Amniotic stem cell (primary cell): ENCODE measurements at regions not wholly inside any gene's neighbourhood (a gene's known extent, or its start where the extent isn't known, plus 50 kb on each side); places are given as distances from the start of the nearest gene placed in this dataset.
"Not testable (repeated sequence)": the region's sequence is repeated elsewhere in the genome, so short reads cannot be mapped to it uniquely, and the experiment has no call there.

Experiments
- DNase-seq: peaks from one replicate; lab custom pipeline; 2025; lab: John Stamatoyannopoulos, UW

DNA sequence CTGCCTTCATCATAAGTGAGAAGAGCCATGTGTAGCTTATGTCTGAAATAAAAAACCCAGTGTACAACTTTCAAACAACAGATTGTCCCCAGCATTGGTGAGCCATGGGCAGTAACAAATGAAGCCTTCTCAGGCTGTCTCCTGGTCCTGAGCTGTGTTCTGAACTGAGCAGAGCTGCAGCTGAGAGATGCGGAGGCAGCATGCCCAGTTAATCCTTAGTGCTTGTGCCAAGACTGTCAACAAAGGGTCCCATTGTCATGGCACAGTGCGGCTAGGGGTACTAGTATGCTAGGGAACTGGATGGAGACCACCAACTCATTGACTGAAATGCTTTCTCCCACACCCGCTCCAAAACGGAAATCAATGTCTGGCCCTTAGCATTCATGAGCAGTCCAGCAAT lies 154.3 kb downstream of the RMST start:
- no peak for DNase-seq

- no peak for DNase-seq
Observed at GRCh38 chr12:97628962-97629361, 166.4 kb downstream of the RMST start.

GRCh38 chr12:97629382-97629781 lies 166.8 kb downstream of the RMST start:
- no peak for DNase-seq

GRCh38 chr12:97630356-97630755 lies 167.8 kb downstream of the RMST start:
- no peak for DNase-seq

- DNase-seq: no peak
Observed at GRCh38 chr12:97630875-97631274, 168.3 kb downstream of the RMST start.

GRCh38 chr12:97637770-97638169 lies 175.2 kb downstream of the RMST start:
- no peak for DNase-seq

DNA sequence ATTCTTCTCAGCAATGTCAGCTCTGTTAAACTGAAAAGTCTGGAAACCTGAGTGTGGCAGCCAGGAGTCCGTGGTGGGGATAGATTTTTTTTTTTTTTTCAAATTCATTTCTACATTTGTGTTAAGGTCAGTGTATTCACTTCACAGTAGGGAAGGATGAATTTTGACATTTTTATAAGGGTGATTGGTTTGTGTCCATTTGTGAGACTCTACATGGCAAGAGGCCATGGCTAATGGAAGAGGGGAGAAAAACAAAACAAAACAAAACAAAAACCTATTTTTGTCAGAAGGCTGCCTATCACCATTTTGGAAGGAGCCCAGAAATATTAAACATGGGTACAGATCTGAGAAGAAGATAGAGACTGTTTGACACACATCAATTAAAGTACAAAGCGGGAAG lies 176.1 kb downstream of the RMST start:
- no peak for DNase-seq

- DNase-seq: no peak
Observed at GRCh38 chr12:97639702-97640101, 177.1 kb downstream of the RMST start.

DNA sequence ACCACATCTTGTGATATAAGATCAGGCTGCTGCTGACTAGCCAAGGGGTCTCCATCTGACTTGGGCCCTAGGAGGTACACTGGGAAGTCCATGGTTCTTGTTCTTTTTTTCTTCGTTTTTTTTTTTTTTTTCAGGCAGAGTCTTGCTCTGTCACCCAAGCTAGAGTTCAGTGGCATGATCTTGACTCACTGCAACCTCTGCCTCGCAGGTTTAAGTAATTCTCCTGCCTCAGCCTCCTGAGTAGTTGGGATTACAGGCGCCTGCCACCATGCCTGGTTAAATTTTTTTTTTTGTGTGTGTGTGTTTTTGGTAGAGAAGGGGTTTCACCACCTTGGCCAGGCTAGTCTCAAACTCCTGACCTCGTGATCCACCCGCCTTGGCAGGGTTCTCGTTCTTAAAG lies 178.2 kb downstream of the RMST start:
- DNase-seq: no peak

- DNase-seq: no peak
Observed at GRCh38 chr12:97642911-97643310, 180.3 kb downstream of the RMST start.

- DNase-seq: no peak
Observed at GRCh38 chr12:97643924-97644323, 181.3 kb downstream of the RMST start.

DNA sequence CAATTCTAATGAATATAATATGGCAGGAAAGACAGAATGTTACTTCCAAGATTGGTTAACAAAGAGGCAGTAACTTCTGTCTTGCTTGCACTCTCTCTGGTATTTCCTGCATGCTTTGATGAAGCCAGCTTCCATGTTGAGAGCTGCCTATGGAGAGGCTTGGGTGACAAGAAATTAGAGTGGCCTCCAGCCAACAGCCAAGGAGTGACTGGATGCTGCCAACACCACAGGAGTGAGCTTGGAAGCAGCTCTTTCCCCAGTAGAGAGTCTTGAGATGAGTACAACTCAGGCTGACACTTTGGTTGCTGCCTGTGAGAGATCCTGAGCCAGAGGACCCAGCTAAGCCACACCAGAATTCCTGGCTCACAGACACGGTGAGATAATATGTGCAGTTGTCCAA lies 183.1 kb downstream of the RMST start:
- no peak for DNase-seq

GRCh38 chr12:97647142-97647541 lies 184.5 kb downstream of the RMST start:
- DNase-seq: no peak

GRCh38 chr12:97650242-97650641 lies 187.6 kb downstream of the RMST start:
- no peak for DNase-seq

DNA sequence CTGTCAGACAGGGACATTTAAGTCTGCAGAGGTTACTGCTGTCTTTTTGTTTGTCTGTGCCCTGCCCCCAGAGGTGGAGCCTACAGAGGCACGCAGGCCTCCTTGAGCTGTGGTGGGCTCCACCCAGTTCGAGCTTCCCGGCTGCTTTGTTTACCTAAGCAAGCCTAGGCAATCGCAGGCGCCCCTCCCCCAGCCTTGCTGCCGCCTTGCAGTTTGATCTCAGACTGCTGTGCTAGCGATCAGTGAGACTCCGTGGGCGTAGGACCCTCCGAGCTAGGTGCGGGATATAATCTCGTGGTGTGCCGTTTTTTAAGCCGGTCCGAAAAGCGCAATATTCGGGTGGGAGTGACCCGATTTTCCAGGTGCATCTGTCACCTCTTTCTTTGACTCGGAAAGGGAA lies 193.9 kb downstream of the RMST start:
- DNase-seq: not testable (repeated sequence)

DNA sequence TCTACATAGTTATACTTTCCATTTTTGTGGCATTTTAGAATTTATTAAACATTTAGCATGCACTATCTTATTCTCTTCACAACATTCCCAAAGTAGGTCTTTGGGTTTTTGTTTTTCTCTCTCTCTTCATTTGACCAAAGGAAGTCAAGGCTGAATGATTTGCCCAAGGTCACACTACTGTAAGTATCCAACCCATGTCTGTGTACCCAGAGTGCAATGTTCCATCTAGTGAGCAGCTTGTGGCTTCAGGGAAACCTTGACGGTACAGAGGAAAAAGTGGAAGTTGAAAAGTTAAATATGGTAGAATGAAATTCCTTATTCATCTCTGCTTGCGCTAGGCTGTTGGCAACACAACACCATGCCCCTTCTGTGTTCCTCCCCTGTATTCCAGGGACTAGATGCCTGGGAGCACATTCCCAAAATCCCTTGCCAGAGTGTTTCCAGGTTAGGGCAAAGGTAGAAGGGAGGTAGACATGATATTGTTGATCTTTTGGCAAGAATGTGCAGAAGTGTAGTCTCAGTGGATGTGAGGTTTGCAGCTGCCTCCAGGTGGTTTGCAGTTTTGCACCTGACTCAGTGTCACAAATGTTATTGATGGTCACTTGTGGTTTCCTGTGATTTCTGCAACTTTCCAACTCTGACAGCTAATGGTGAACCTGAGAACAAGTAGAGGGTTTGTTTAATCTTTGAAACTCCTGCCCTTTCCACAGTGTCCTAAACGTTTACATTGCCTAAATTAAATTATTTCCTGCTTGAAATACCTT lies 196.7 kb downstream of the RMST start:
- DNase-seq: no peak

- DNase-seq: no peak
Observed at GRCh38 chr12:97666263-97666662, 203.7 kb downstream of the RMST start.

- no peak for DNase-seq
Observed at GRCh38 chr12:97672870-97673269, 210.3 kb downstream of the RMST start.

DNA sequence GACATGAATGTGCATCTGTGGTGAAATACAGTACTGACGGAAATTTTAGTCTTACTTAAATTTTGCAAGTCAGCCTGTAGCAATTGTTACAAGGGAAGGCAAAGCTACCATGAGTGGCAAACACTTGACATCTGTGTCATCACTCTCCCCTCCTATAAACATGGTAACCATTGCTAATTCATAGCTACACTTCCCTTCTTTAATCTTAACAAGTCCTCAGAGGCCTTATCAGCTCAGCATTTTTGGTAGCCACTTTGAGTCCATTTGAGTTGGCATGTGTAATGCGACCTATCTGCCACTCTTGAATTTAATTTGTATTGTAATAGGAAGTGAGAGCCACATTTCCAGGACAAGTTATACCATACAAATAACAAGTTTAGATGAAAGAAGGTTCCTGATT lies 218.1 kb downstream of the RMST start:
- no peak for DNase-seq

GRCh38 chr12:97681612-97682504 lies 219.3 kb downstream of the RMST start:
- DNase-seq: no peak

DNA sequence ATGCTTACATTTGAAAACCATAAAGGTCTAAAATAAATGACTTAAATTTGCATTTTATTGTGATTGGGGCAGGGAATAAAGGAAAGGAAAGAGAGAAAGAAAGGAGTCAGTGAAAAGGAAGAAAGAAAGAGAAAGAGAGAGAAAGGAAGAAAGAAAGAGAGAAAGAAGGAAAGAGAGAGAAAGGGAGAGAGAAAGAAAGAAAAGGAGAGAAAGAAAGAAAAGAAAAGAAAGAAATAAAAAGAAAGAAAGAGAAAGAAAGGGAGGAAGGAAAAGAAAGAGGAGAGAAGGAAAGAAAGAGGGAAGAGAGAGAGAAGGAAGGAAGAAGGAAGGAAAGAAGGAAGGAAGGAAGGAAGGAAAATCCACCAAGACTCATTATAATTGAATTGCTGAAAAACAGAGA lies 222.8 kb downstream of the RMST start:
- no peak for DNase-seq

DNA sequence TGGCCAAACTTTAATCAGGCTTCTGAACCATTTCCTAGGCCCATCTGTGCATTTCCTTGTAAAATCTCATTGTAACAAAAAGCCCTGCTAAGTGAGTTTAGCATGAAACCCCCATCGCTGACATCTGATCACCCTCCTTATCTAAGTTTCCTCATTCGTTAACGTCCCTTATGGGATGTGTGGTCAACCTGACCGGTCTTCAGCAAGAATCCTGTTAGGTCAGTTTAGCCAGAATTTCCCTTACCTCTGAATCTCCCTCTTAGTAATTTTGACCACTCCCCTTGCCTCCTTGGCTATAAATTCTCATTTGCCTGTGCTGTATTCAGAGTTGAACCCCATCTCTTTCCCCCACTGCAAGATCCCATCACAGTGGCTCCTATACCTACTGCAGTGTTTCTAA lies 239.3 kb downstream of the RMST start:
- DNase-seq: no peak

- no peak for DNase-seq
Observed at GRCh38 chr12:97711392-97711791, 248.8 kb downstream of the RMST start.
